GM23338 (cell line): ENCODE measurements at regions not wholly inside any gene's neighbourhood (a gene's known extent, or its start where the extent isn't known, plus 50 kb on each side); places are given as distances from the start of the nearest gene placed in this dataset.

Source experiments
- ATAC-seq: fragments of 200-7000 bp; cut with Tn5 transposase; 3 replicates; pipeline ENCODE4 v1.9.1; 2020
- DNase-seq: peaks from one replicate; pipeline ENCODE4 v3.0.0-alpha.2; 2015; ENCODE audit warnings: low spot score
- H2AFZ ChIP-seq: fragments of 200-600 bp; sonication (generic); 2 replicates; pipeline ENCODE4 v1.8.0; 2016; ENCODE audit warnings: antibody characterized with exemption, mild to moderate bottlenecking, moderate library complexity
- H3F3A ChIP-seq: fragments of 200-600 bp; sonication (generic); replicated peaks from 2 replicates; pipeline ENCODE4 v1.8.0; 2017; ENCODE audit warnings: antibody characterized with exemption, mixed run types, low read depth
- H3K27ac ChIP-seq: fragments of 200-600 bp; sonication (generic); 2 replicates; pipeline ENCODE4 v1.6.1; 2016; ENCODE audit warnings: low read depth
- H3K27me3 ChIP-seq: fragments of 200-600 bp; sonication (generic); 2 replicates; pipeline ENCODE4 v1.8.0; 2016; ENCODE audit warnings: mild to moderate bottlenecking, mixed run types, moderate library complexity; ENCODE audit not compliant: insufficient read depth
- H3K36me3 ChIP-seq: fragments of 200-600 bp; sonication (generic); 2 replicates; pipeline ENCODE4 v1.8.0; 2016; ENCODE audit warnings: mild to moderate bottlenecking; ENCODE audit not compliant: insufficient read depth
- H3K4me1 ChIP-seq: fragments of 200-600 bp; sonication (generic); 2 replicates; pipeline ENCODE4 v1.8.0; 2016; ENCODE audit warnings: mild to moderate bottlenecking, moderate library complexity; ENCODE audit not compliant: insufficient read depth
- H3K4me2 ChIP-seq: fragments of 200-600 bp; sonication (generic); 2 replicates; pipeline ENCODE4 v1.7.1; 2017; ENCODE audit warnings: mixed run types
- H3K4me3 ChIP-seq: fragments of 200-600 bp; sonication (generic); 2 replicates; pipeline ENCODE4 v1.6.1; 2016; ENCODE audit warnings: mixed run types
- H3K79me2 ChIP-seq: fragments of 200-600 bp; sonication (generic); replicated peaks from 2 replicates; pipeline ENCODE4 v1.8.0; 2017; ENCODE audit warnings: mild to moderate bottlenecking; ENCODE audit not compliant: insufficient read depth
- H3K9me2 ChIP-seq: fragments of 200-600 bp; sonication (generic); 2 replicates; pipeline ENCODE4 v1.8.0; 2017; ENCODE audit not compliant: insufficient read depth
- H4K20me1 ChIP-seq: fragments of 200-600 bp; sonication (generic); replicated peaks from 2 replicates; pipeline ENCODE4 v1.8.0; 2017; ENCODE audit warnings: mild to moderate bottlenecking; ENCODE audit not compliant: insufficient read depth
- H3K27ac Mint-ChIP-seq: 2 replicates; pipeline ENCODE4 v1.8.0; 2020; ENCODE audit warnings: inconsistent platforms, mild to moderate bottlenecking, moderate library complexity, mixed read lengths
- H3K27me3 Mint-ChIP-seq: 3 replicates; pipeline ENCODE4 v1.8.0; 2022; ENCODE audit warnings: low read depth, mild to moderate bottlenecking, moderate library complexity, mixed read lengths, inconsistent platforms; ENCODE audit not compliant: insufficient read depth, poor library complexity
- H3K36me3 Mint-ChIP-seq: 3 replicates; pipeline ENCODE4 v1.8.0; 2021; ENCODE audit warnings: low read depth, mild to moderate bottlenecking, inconsistent platforms, moderate library complexity, mixed read lengths
- H3K4me1 Mint-ChIP-seq: 3 replicates; pipeline ENCODE4 v1.8.0; 2020; ENCODE audit warnings: mild to moderate bottlenecking, inconsistent platforms, mixed read lengths
- H3K4me3 Mint-ChIP-seq: 3 replicates; pipeline ENCODE4 v1.8.0; 2021; ENCODE audit warnings: moderate library complexity, mild to moderate bottlenecking, inconsistent platforms, mixed read lengths
- H3K9me3 Mint-ChIP-seq: 3 replicates; pipeline ENCODE4 v1.8.0; 2020; ENCODE audit warnings: moderate library complexity, mild to moderate bottlenecking, inconsistent platforms, mixed read lengths
- CTCF ChIP-seq, 2 experiments: fragments of 200-600 bp in 1 of 2; sonication (generic) in 1 of 2; conservative IDR thresholded peaks; 2 replicates each; pipeline versions ENCODE4 v1.5.1 to v1.6.1; 2016 to 2017; ENCODE audit warnings: antibody characterized with exemption in 2 of 2, low read depth in 2 of 2, mild to moderate bottlenecking in 2 of 2, moderate library complexity in 1 of 2
- EZH2phosphoT487 ChIP-seq: fragments of 200-600 bp; sonication (generic); IDR thresholded peaks from one replicate; pipeline ENCODE4 v1.8.1; 2018; ENCODE audit warnings: antibody characterized with exemption; ENCODE audit not compliant: unreplicated experiment
- NANOG ChIP-seq: IDR thresholded peaks from 2 replicates; pipeline ENCODE4 v1.6.1; 2016; ENCODE audit warnings: antibody characterized with exemption, borderline replicate concordance
- REST ChIP-seq: IDR thresholded peaks from one replicate; pipeline ENCODE4 v1.6.1; 2018; ENCODE audit warnings: antibody characterized with exemption; ENCODE audit not compliant: unreplicated experiment
- STAT1 ChIP-seq: IDR thresholded peaks from one replicate; pipeline ENCODE4 v1.6.1; 2016; ENCODE audit warnings: antibody characterized with exemption; ENCODE audit not compliant: unreplicated experiment
- ZNF114 ChIP-seq: fragments of 250-450 bp; sonication (Bioruptor Pico); IDR thresholded peaks from 2 replicates; pipeline ENCODE4 v1.5.0; 2020; ENCODE audit warnings: mild to moderate bottlenecking, moderate library complexity
- ZNF462 ChIP-seq: fragments of 250-450 bp; sonication (Bioruptor Pico); IDR thresholded peaks from 2 replicates; pipeline ENCODE4 v1.5.0; 2020; ENCODE audit warnings: mild to moderate bottlenecking, moderate library complexity

- H3K27ac Mint-ChIP-seq, result no peak overlapping the region
Measured at GRCh38 chr3:163577271-163577670, 1501.0 kb downstream of the SI start.

GRCh38 chr3:163576314-163576713 lies 1502.0 kb downstream of the SI start:
- peaks cover 6% of the 10 kb centered on the region; the same call in 2 of the 3 replicates for H3K36me3 Mint-ChIP-seq
- no peaks in the 10 kb centered on the region for H3K27me3 ChIP-seq
- H3K9me2 ChIP-seq, result 0 out of 2 replicates have a peak, but pooled peaks cover 2% of the 10 kb centered on the region
- no peaks in the 10 kb centered on the region for H3K27me3 Mint-ChIP-seq
- H3K4me2 ChIP-seq, result no peak overlapping the region
- H3K27ac Mint-ChIP-seq, result no peak overlapping the region
- peaks cover 23% of the 10 kb centered on the region for H3K9me3 Mint-ChIP-seq
- H3K4me3 ChIP-seq, result no peak overlapping the region
- no peaks in the 10 kb centered on the region for H3K79me2 ChIP-seq
- no peak for ATAC-seq
- no peaks in the 10 kb centered on the region for H3F3A ChIP-seq
- no peak overlapping the region for H3K4me3 Mint-ChIP-seq
- no peaks in the 10 kb centered on the region for H4K20me1 ChIP-seq
- no peaks in the 10 kb centered on the region for H3K4me1 Mint-ChIP-seq
- H3K27ac ChIP-seq, result no peak overlapping the region
- no peak overlapping the region for H2AFZ ChIP-seq
- no peaks in the 10 kb centered on the region for H3K4me1 ChIP-seq
- H3K36me3 ChIP-seq, result no peaks in the 10 kb centered on the region; the same call in 1 of the 2 replicates
- no peak for DNase-seq
- TF ChIP-seq EZH2phosphoT487, result no peak
- no peak for TF ChIP-seq REST
- no peak for TF ChIP-seq NANOG
- TF ChIP-seq STAT1, result no peak
- TF ChIP-seq ZNF114 (CRISPR knock-in tag), result no peak
- no peak for TF ChIP-seq ZNF462 (CRISPR knock-in tag)

More at GRCh38 chr3:163577271-163577670, 1501.0 kb downstream of the SI start:
- no peak for ATAC-seq
- no peak overlapping the region for H3K27ac ChIP-seq
- H3K36me3 ChIP-seq, result no peaks in the 10 kb centered on the region; the same call in 1 of the 2 replicates
- H3K4me3 ChIP-seq, result no peak overlapping the region
- no peak for DNase-seq
- no peak overlapping the region for H3K4me2 ChIP-seq
- Mint-ChIP-seq H3K27me3 (no peaks in the 10 kb centered on the region), H3K36me3 (no peaks in the 10 kb centered on the region), H3K4me3 (no peak overlapping the region), H3K4me1 (no peaks in the 10 kb centered on the region), H3K9me3 (peaks cover 14% of the 10 kb centered on the region; the same call in 2 of the 3 replicates)
- H3K9me2 ChIP-seq, result 0 out of 2 replicates have a peak, but pooled peaks cover 2% of the 10 kb centered on the region
- no peaks in the 10 kb centered on the region for H4K20me1 ChIP-seq
- no peaks in the 10 kb centered on the region for H3K4me1 ChIP-seq
- H2AFZ ChIP-seq, result no peak overlapping the region
- no peaks in the 10 kb centered on the region for H3K79me2 ChIP-seq
- no peak for TF ChIP-seq EZH2phosphoT487
- TF ChIP-seq CTCF (conservative IDR thresholded peaks at IDR 0.05; ENCODE audit: low read depth in 2 of 2), result no peak
- H3F3A ChIP-seq, result no peaks in the 10 kb centered on the region
- H3K27me3 ChIP-seq, result no peaks in the 10 kb centered on the region
